Keratinocyte (primary cell): ENCODE measurements at regions not wholly inside any gene's neighbourhood (a gene's known extent, or its start where the extent isn't known, plus 50 kb on each side); places are given as distances from the start of the nearest gene placed in this dataset.

Experiments
- DNase-seq: peaks from one replicate; pipeline ENCODE4 v3.0.0-alpha.2; 2011; ENCODE audit warnings: low read depth, missing footprints, low spot score
- FAIRE-seq: peaks from 2 replicates; lab custom pipeline; 2011; peaks lifted over from hg19 to GRCh38; lab: Jason Lieb, UNC
- H2AFZ ChIP-seq: 2 replicates; pipeline ENCODE4 v1.6.0; 2012; ENCODE audit warnings: low read length, control low read depth, inconsistent platforms; ENCODE audit not compliant: control insufficient read depth
- H3K27ac ChIP-seq: 2 replicates; pipeline ENCODE4 v1.5.1; 2011; ENCODE audit warnings: low read length; ENCODE audit not compliant: control insufficient read depth, insufficient read depth
- H3K27me3 ChIP-seq: 3 replicates; pipeline ENCODE4 v1.6.0; 2011; ENCODE audit warnings: low read length; ENCODE audit not compliant: control insufficient read depth, insufficient read depth; ENCODE audit errors: extremely low read depth
- H3K36me3 ChIP-seq, 2 experiments: 2 replicates in 1 of 2; 3 replicates in 1 of 2; pipeline ENCODE4 v1.5.1; 2011; ENCODE audit warnings: low read length in 2 of 2, mild to moderate bottlenecking in 1 of 2; ENCODE audit not compliant: control insufficient read depth in 2 of 2, insufficient read depth in 2 of 2; ENCODE audit errors: extremely low read depth in 1 of 2
- H3K4me1 ChIP-seq: 3 replicates; pipeline ENCODE4 v1.5.1; 2011; ENCODE audit warnings: low read length; ENCODE audit not compliant: control insufficient read depth, insufficient read depth; ENCODE audit errors: extremely low read depth
- H3K4me2 ChIP-seq: 3 replicates; pipeline ENCODE4 v1.6.0; 2011; ENCODE audit warnings: low read depth, low read length; ENCODE audit not compliant: control insufficient read depth, insufficient read depth; ENCODE audit errors: extremely low read depth
- H3K4me3 ChIP-seq, 3 experiments: fragments of 200-600 bp in 1 of 3; sonication (generic) in 1 of 3; 2 replicates in 2 of 3; 3 replicates in 1 of 3; pipeline ENCODE4 v1.5.1; 2011 to 2016; ENCODE audit warnings: low read length in 3 of 3, mild to moderate bottlenecking in 3 of 3, control low read depth in 2 of 3, inconsistent platforms in 1 of 3, low read depth in 1 of 3, mixed read lengths in 1 of 3, mixed run types in 1 of 3, moderate library complexity in 1 of 3; ENCODE audit not compliant: control insufficient read depth in 2 of 3, insufficient read depth in 2 of 3; ENCODE audit errors: extremely low read depth in 1 of 3
- H3K79me2 ChIP-seq: 2 replicates; pipeline ENCODE4 v1.6.0; 2012; ENCODE audit warnings: low read length; ENCODE audit not compliant: control insufficient read depth, insufficient read depth
- H3K9ac ChIP-seq: 3 replicates; pipeline ENCODE4 v1.6.0; 2011; ENCODE audit warnings: low read length; ENCODE audit not compliant: control insufficient read depth, insufficient read depth; ENCODE audit errors: extremely low read depth
- H3K9me1 ChIP-seq: 3 replicates; pipeline ENCODE4 v1.6.0; 2011; ENCODE audit warnings: low read length; ENCODE audit not compliant: control insufficient read depth, insufficient read depth; ENCODE audit errors: extremely low read depth
- H3K9me3 ChIP-seq: 2 replicates; pipeline ENCODE4 v1.5.1; 2012; ENCODE audit warnings: low read depth, low read length; ENCODE audit not compliant: control insufficient read depth
- H4K20me1 ChIP-seq: 3 replicates; pipeline ENCODE4 v1.6.0; 2011; ENCODE audit warnings: low read length; ENCODE audit not compliant: control insufficient read depth, insufficient read depth; ENCODE audit errors: extremely low read depth
- CTCF ChIP-seq, 3 experiments: IDR thresholded peaks in 1 of 3; conservative IDR thresholded peaks in 1 of 3; optimal IDR thresholded peaks in 1 of 3; 2 replicates in 2 of 3; 3 replicates in 1 of 3; pipeline versions ENCODE3 to v1.5.1; 2011; ENCODE audit warnings: low read length in 3 of 3, mild to moderate bottlenecking in 3 of 3, moderate library complexity in 2 of 3, control low read depth in 1 of 3, inconsistent platforms in 1 of 3; ENCODE audit not compliant: insufficient read depth in 2 of 3; ENCODE audit errors: extremely low read depth in 1 of 3
- EZH2 ChIP-seq: IDR thresholded peaks from one replicate; pipeline ENCODE4 v1.6.1; 2012; ENCODE audit warnings: inconsistent platforms, mild to moderate bottlenecking, low read length, moderate library complexity
- dilution Hi-C: fragments of 300-500 bp; cut with MboI; formaldehyde crosslinking; loops from one replicate; pipeline ENCODE4 v1.7.0; 2020; ENCODE audit warnings: low sequenced_read_pairs; ENCODE audit not compliant: extremely low pct_ligation_motif_present

GRCh38 chr4:163414275-163414674 is 59.3 kb downstream of the TKTL2 start:
- H3K9me1 ChIP-seq, result no peaks in the 10 kb centered on the region
- no peaks in the 10 kb centered on the region for H3K27me3 ChIP-seq
- no peak overlapping the region for H3K27ac ChIP-seq
- H3K9me3 ChIP-seq, result no peaks in the 10 kb centered on the region
- H2AFZ ChIP-seq, result no peak overlapping the region
- no peak for TF ChIP-seq EZH2
- no peak for TF ChIP-seq CTCF (optimal IDR thresholded peaks at IDR 0.05 in 1 of 3, IDR thresholded peaks at IDR 0.05 in 1 of 3, conservative IDR thresholded peaks at IDR 0.05 in 1 of 3; ENCODE audit: extremely low read depth in 1 of 3, insufficient read depth in 2 of 3, low read length in 3 of 3)
- H3K4me3 ChIP-seq, result no peak overlapping the region
- dilution Hi-C loops, result no loop called here
- H3K9ac ChIP-seq, result no peak overlapping the region
- DNase-seq (no peak), FAIRE-seq (no peak)
- no peaks in the 10 kb centered on the region for H3K36me3 ChIP-seq
- H3K4me1 ChIP-seq, result no peaks in the 10 kb centered on the region
- H3K4me2 ChIP-seq, result no peak overlapping the region
- no peaks in the 10 kb centered on the region for H3K79me2 ChIP-seq
- no peaks in the 10 kb centered on the region for H4K20me1 ChIP-seq

GRCh38 chr4:163404580-163404979 is 60.9 kb downstream of the NPY5R start:
- Histone ChIP-seq H3K9me1 (no peaks in the 10 kb centered on the region), H3K36me3 (no peaks in the 10 kb centered on the region), H3K27me3 (no peaks in the 10 kb centered on the region), H3K9me3 (no peaks in the 10 kb centered on the region), H3K79me2 (no peaks in the 10 kb centered on the region), H4K20me1 (no peaks in the 10 kb centered on the region), H2AFZ (peak overlapping the region; percentile 12), H3K27ac (no peak overlapping the region), H3K9ac (no peak overlapping the region), H3K4me2 (peak overlapping the region; percentile 3), H3K4me3 (no peak overlapping the region), H3K4me1 (no peaks in the 10 kb centered on the region)
- FAIRE-seq (no peak), DNase-seq (no peak)
- dilution Hi-C loops, result no loop called here
- TF ChIP-seq EZH2, result no peak
- TF ChIP-seq CTCF (optimal IDR thresholded peaks at IDR 0.05 in 1 of 3, IDR thresholded peaks at IDR 0.05 in 1 of 3, conservative IDR thresholded peaks at IDR 0.05 in 1 of 3; ENCODE audit: extremely low read depth in 1 of 3, insufficient read depth in 2 of 3, low read length in 3 of 3), result no peak
